Osteoblast (primary cell): ENCODE measurements at regions not wholly inside any gene's neighbourhood (a gene's known extent, or its start where the extent isn't known, plus 50 kb on each side); places are given as distances from the start of the nearest gene placed in this dataset.

Experiments
- DNase-seq: peaks from one replicate; pipeline ENCODE4 v3.0.0; 2011; ENCODE audit warnings: low spot score, mixed read lengths; ENCODE audit not compliant: insufficient read length; ENCODE audit errors: missing footprints
- H2AFZ ChIP-seq: 2 replicates; pipeline ENCODE4 v1.6.0; 2011; ENCODE audit warnings: mild to moderate bottlenecking, low read length
- H3K27ac ChIP-seq: 2 replicates; pipeline ENCODE4 v1.5.1; 2011; ENCODE audit warnings: mild to moderate bottlenecking, low read depth, low read length, moderate library complexity
- H3K27me3 ChIP-seq: 2 replicates; pipeline ENCODE4 v1.6.0; 2012; ENCODE audit warnings: mild to moderate bottlenecking, control low read depth, inconsistent platforms, low read length, moderate library complexity; ENCODE audit not compliant: insufficient read depth
- H3K36me3 ChIP-seq: 2 replicates; pipeline ENCODE4 v1.5.1; 2011; ENCODE audit warnings: mild to moderate bottlenecking, low read length, control low read depth, moderate library complexity; ENCODE audit not compliant: insufficient read depth
- H3K4me1 ChIP-seq: 2 replicates; pipeline ENCODE4 v1.5.1; 2011; ENCODE audit warnings: mild to moderate bottlenecking, low read length, control low read depth, moderate library complexity; ENCODE audit not compliant: insufficient read depth
- H3K4me2 ChIP-seq: 2 replicates; pipeline ENCODE4 v1.6.0; 2011; ENCODE audit warnings: mild to moderate bottlenecking, low read length; ENCODE audit not compliant: insufficient read depth
- H3K4me3 ChIP-seq: fragments of 200-600 bp; sonication (generic); 3 replicates; pipeline ENCODE4 v1.5.1; 2012; ENCODE audit warnings: mild to moderate bottlenecking, low read length, inconsistent platforms; ENCODE audit not compliant: insufficient read depth
- H3K79me2 ChIP-seq: 2 replicates; pipeline ENCODE4 v1.6.0; 2012; ENCODE audit warnings: mild to moderate bottlenecking, low read length, control low read depth, inconsistent platforms; ENCODE audit not compliant: insufficient read depth
- H3K9me3 ChIP-seq: 2 replicates; pipeline ENCODE4 v1.5.1; 2011; ENCODE audit warnings: low read depth, low read length, control low read depth
- H4K20me1 ChIP-seq: 2 replicates; pipeline ENCODE4 v1.6.0; 2012; ENCODE audit warnings: mild to moderate bottlenecking, low read length, control low read depth; ENCODE audit not compliant: insufficient read depth
- TF ChIP-seq, protein P1 (sequence below): IDR thresholded peaks from 2 replicates; pipeline ENCODE4 v1.5.1; 2011; ENCODE audit warnings: mild to moderate bottlenecking, low read depth, low read length, moderate library complexity; ENCODE audit errors: extremely low read depth

GRCh38 chr20:4519534-4519933 is 166.7 kb upstream of the PRNP start:
- Histone ChIP-seq H3K79me2 (no peaks in the 10 kb centered on the region), H3K36me3 (no peaks in the 10 kb centered on the region), H3K4me1 (no peaks in the 10 kb centered on the region), H4K20me1 (no peaks in the 10 kb centered on the region), H3K9me3 (no peaks in the 10 kb centered on the region), H3K4me2 (no peak overlapping the region), H2AFZ (no peak overlapping the region), H3K27ac (no peak overlapping the region), H3K27me3 (no peaks in the 10 kb centered on the region), H3K4me3 (no peak overlapping the region)
- peak; percentile 86 for DNase-seq
- TF ChIP-seq, protein P1, sequence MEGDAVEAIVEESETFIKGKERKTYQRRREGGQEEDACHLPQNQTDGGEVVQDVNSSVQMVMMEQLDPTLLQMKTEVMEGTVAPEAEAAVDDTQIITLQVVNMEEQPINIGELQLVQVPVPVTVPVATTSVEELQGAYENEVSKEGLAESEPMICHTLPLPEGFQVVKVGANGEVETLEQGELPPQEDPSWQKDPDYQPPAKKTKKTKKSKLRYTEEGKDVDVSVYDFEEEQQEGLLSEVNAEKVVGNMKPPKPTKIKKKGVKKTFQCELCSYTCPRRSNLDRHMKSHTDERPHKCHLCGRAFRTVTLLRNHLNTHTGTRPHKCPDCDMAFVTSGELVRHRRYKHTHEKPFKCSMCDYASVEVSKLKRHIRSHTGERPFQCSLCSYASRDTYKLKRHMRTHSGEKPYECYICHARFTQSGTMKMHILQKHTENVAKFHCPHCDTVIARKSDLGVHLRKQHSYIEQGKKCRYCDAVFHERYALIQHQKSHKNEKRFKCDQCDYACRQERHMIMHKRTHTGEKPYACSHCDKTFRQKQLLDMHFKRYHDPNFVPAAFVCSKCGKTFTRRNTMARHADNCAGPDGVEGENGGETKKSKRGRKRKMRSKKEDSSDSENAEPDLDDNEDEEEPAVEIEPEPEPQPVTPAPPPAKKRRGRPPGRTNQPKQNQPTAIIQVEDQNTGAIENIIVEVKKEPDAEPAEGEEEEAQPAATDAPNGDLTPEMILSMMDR: peak; percentile 69

DNA sequence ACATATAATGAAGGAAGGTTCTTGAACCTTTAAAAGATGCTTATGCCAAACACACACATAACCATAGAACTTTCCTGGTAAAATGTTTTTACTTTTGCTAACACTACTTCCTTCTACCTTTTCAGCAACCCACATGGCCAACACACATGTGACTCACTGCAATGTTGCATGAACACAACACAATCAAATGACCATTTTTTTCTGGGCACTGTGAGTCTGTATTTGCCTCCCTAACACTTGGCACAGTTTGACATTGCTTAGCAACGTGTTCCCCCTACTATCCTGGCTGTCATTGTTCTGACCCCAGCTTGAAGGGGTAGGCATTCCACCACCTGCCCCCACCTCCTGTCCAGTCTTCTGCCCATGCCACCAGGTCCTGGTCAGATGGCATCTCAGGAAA is 169.4 kb upstream of the PRNP start:
- H2AFZ ChIP-seq: no peak overlapping the region
- TF ChIP-seq, protein P1: no peak

GRCh38 chr20:4513720-4514119 is 172.5 kb upstream of the PRNP start:
- H3K27me3 ChIP-seq: no peaks in the 10 kb centered on the region
- no peaks in the 10 kb centered on the region for H3K36me3 ChIP-seq
- no peaks in the 10 kb centered on the region for H4K20me1 ChIP-seq
- no peak overlapping the region for H2AFZ ChIP-seq
- H3K4me1 ChIP-seq: peaks cover 25% of the 10 kb centered on the region
- no peaks in the 10 kb centered on the region for H3K9me3 ChIP-seq
- peak overlapping the region; percentile 49 for H3K4me2 ChIP-seq
- no peaks in the 10 kb centered on the region for H3K79me2 ChIP-seq
- H3K27ac ChIP-seq: peak overlapping the region; percentile 66
- no peak overlapping the region for H3K4me3 ChIP-seq
- DNase-seq: peak; percentile 69
- TF ChIP-seq, protein P1: no peak

More for the DNA sequence above, 169.4 kb upstream of the PRNP start:
- no peak overlapping the region for H3K4me3 ChIP-seq
- no peaks in the 10 kb centered on the region for H4K20me1 ChIP-seq
- no peaks in the 10 kb centered on the region for H3K27me3 ChIP-seq
- peaks cover 22% of the 10 kb centered on the region for H3K4me1 ChIP-seq
- no peak for DNase-seq
- no peak overlapping the region for H3K4me2 ChIP-seq
- no peak overlapping the region for H3K27ac ChIP-seq
- H3K9me3 ChIP-seq: no peaks in the 10 kb centered on the region
- no peaks in the 10 kb centered on the region for H3K79me2 ChIP-seq
- no peaks in the 10 kb centered on the region for H3K36me3 ChIP-seq

DNA sequence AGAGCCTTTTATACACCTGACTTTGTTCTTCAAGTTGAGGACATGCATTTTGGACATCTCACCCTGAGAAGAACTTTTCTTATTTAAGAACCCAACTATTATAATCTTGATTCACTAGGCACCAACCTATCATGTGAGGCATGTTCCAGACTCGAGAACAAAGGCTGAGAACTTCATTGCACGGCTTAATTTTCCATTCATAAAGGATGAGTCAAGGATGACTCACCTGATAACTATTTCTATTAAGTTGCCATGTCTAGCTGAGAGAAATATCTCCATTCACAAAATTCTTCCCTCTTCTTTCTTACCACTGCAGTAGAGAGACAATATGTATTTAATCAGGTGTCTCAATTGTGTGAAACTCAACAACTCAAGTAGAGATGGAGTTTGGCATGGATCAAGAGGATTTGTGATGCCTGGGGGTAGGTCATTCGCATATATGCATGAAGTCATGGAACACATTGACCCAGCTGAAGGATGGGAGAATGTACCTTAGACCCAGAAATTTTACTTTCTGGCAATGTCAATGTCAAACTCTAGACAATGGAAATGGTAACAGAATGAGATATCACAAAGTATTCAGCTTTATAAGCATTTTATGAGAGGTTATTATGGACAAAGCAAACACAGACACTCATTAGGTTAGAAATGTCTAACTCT is 173.2 kb upstream of the PRNP start:
- peaks cover 32% of the 10 kb centered on the region for H3K4me1 ChIP-seq
- no peaks in the 10 kb centered on the region for H3K36me3 ChIP-seq
- no peaks in the 10 kb centered on the region for H4K20me1 ChIP-seq
- DNase-seq: peak; percentile 67
- peak overlapping the region; percentile 66 for H3K27ac ChIP-seq
- no peak overlapping the region for H2AFZ ChIP-seq
- H3K4me2 ChIP-seq: peak overlapping the region; percentile 49
- TF ChIP-seq, protein P1: no peak
- no peaks in the 10 kb centered on the region for H3K27me3 ChIP-seq
- no peaks in the 10 kb centered on the region for H3K9me3 ChIP-seq
- H3K79me2 ChIP-seq: no peaks in the 10 kb centered on the region
- H3K4me3 ChIP-seq: no peak overlapping the region
